COR-L47 (cell line): ENCODE measurements at regions not wholly inside any gene's neighbourhood (a gene's known extent, or its start where the extent isn't known, plus 50 kb on each side); places are given as distances from the start of the nearest gene placed in this dataset.
"Not testable (repeated sequence)": the region's sequence is repeated elsewhere in the genome, so short reads cannot be mapped to it uniquely, and the experiment has no call there.

Experiments used
- DNase-seq: peaks from one replicate; lab custom pipeline; 2025; lab: John Stamatoyannopoulos, UW

GRCh38 chr18:56488739-56489138, 149.7 kb downstream of the TXNL1 start:
- no peak for DNase-seq

GRCh38 chr18:56487801-56488200, 150.6 kb downstream of the TXNL1 start:
- DNase-seq: no peak

GRCh38 chr18:56483386-56483785, 155.0 kb downstream of the TXNL1 start:
- no peak for DNase-seq

GRCh38 chr18:56482813-56483212, 155.6 kb downstream of the TXNL1 start:
- DNase-seq: not testable (repeated sequence)

GRCh38 chr18:56481751-56482150, 156.6 kb downstream of the TXNL1 start:
- DNase-seq: no peak

GRCh38 chr18:56479841-56480240, 158.6 kb downstream of the TXNL1 start:
- DNase-seq: no peak

GRCh38 chr18:56475250-56475649, 163.1 kb downstream of the TXNL1 start:
- no peak for DNase-seq

GRCh38 chr18:56473400-56474024, 164.9 kb downstream of the TXNL1 start:
- no peak for DNase-seq

- DNase-seq: no peak
Measured at GRCh38 chr18:56470406-56471351, 167.7 kb downstream of the TXNL1 start.

- no peak for DNase-seq
Measured at GRCh38 chr18:56469582-56469981, 168.8 kb downstream of the TXNL1 start.

- no peak for DNase-seq
Measured at GRCh38 chr18:56468396-56468795, 170.0 kb downstream of the TXNL1 start.

- no peak for DNase-seq
Measured at GRCh38 chr18:56462276-56462675, 176.1 kb downstream of the TXNL1 start.

- no peak for DNase-seq
Measured at GRCh38 chr18:56461151-56461550, 177.2 kb downstream of the TXNL1 start.

GRCh38 chr18:56460581-56460980, 177.8 kb downstream of the TXNL1 start:
- DNase-seq: no peak

- DNase-seq: peak; percentile 74
Measured at GRCh38 chr18:56458770-56459712, 179.4 kb downstream of the TXNL1 start.

- no peak for DNase-seq
Measured at GRCh38 chr18:56455874-56456273, 182.5 kb downstream of the TXNL1 start.

- no peak for DNase-seq
Measured at GRCh38 chr18:56455141-56455540, 183.3 kb downstream of the TXNL1 start.

GRCh38 chr18:56453631-56454030, 184.8 kb downstream of the TXNL1 start:
- DNase-seq: no peak

- no peak for DNase-seq
Measured at GRCh38 chr18:56451188-56451587, 187.2 kb downstream of the TXNL1 start.

GRCh38 chr18:56448751-56449150, 189.6 kb downstream of the TXNL1 start:
- DNase-seq: no peak

- DNase-seq: no peak
Measured at GRCh38 chr18:56445422-56445821, 193.0 kb downstream of the TXNL1 start.

GRCh38 chr18:56444201-56444600, 194.2 kb downstream of the TXNL1 start:
- DNase-seq: no peak
